DMS153 treated with DMSO at 0.1 percent for 48 hours (cell line): ENCODE measurements at regions not wholly inside any gene's neighbourhood (a gene's known extent, or its start where the extent isn't known, plus 50 kb on each side); places are given as distances from the start of the nearest gene placed in this dataset.

Experiments used
- DNase-seq: peaks from one replicate; lab custom pipeline; 2025; ENCODE audit not compliant: unreplicated experiment; lab: John Stamatoyannopoulos, UW

GRCh38 chr18:25455159-25455558 is 103.2 kb upstream of the ZNF521 start:
- no peak for DNase-seq

DNA sequence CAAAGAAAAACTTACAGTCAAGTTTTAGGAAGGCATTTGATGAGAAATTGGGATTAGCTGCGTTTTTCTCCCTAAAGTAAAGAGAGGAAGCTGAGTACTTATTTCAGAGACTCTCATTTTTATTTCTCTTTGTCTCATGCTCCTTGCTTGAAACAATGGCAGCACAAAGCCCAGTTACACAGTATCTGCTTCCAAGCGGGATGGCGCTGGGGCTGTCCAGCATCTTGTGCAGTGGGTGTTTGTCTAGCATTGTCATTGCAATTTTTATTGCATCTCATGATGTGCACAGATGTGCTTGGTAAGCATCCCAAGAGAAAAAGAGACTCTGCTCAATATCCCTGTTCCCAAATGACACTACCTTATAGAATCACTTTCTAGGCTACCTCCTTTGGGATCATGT is 102.8 kb upstream of the ZNF521 start:
- DNase-seq, result no peak

DNA sequence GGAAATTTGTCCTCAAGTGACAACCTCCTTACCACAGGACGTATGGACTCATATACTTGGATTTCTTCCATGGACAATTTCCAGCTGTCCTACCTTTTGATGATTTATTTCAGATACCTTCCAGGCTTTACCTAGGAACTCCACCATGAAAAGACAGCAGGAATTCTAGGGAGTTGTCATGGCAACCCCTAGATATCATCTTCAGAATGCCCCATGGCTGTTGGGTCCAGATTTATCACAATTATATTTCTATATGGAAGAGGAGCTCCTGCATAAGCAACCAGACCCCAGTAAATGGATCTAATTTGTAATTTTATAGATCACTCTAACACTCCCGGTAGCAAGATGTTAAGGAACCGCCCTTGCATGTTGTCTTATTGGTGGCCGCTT is 102.3 kb upstream of the ZNF521 start:
- DNase-seq, result no peak

DNA sequence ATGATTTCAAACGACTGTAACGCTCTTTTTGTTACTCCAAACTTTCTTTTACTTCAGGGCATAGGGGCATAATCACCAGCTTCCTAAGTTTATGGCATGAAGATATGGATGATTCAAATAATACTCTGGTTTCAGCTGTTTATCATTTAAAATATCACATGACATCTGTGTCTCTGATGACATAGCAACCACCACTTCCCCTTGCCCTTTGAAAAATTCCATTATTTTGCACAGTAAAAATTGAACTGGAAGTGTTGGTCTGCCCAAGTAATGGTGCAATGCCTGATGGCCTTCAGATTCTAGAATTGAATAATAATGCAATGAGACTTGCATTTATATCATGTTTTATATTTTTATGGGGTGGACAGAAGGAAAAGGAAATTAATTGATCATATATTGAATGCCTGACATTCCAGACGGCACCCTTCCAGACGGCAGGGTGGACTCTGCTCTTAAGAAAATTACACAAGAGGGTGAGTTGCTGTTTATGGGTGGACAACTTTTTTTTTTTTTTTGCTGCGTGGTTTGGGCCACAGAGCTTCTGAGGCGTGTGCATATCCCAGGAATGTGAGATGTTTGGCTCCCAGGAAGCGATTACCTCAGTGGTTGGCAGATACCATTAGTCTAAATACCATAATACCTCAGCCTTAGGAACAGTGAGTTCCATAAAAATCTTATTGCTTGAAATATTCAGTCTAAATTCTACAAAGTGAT is 101.7 kb upstream of the ZNF521 start:
- DNase-seq, result no peak

DNA sequence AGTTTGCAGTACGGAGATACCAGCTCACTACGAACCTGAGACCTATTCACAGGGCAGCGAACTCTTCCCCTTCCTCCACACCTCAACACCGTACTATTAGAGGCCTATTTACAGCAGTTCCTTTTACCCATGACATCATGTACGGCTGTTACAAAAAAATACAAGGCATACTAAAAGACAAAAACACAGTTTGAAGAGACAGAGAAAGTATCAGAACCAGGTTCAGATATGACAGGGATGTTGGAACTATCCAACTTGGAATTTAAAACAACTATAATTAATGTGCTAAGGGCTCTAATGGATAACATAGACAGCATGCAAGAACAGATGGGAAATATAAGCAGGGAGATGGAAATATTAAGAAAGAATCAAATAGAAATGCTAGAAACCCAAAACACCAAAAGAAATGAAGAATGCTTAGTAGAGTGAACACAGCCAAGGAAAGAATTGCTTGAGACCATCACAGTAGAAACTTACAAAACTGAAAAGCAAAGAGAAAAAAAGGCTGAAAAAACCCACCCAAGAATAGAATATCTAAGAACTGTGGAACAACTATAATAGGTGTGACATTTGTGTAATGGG is 99.2 kb upstream of the ZNF521 start:
- no peak for DNase-seq

DNA sequence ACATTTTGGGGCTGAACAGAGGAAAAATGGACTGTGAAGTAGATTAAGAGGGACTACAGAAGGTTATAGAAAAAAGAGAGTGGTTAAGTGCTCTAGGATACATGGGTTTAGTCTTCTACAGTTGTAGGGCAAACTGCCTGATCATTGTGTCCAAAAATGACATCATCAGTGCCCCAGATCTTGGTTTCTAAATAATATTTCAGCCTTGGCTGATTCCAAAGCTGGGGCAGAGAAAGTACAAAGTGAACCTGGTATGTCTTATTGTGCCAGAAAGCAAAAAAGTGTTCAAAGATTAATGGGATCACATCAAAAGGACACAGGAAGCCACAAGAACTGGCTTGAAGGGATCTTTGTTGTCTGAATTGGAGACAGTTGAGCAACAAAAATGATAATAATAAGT is 97.1 kb upstream of the ZNF521 start:
- DNase-seq, result no peak

DNA sequence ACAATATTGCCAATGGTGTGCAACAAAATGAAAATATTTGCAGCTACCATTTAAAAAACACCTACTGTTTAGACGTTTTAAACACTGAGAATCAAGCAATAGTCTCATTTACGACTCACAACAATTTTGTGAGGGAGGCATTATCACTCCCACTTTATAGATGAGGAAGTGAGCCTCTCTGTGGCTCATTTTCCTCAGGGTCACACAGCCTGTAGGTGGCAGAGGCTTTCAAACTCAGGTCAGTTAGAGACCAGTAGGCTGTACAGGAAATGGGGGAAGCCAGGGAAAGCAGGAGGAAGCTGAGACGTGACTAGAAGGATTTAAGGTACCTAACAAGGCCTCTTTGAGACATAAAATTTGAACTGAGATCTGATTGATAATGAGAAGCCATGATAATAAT is 95.0 kb upstream of the ZNF521 start:
- no peak for DNase-seq

DNA sequence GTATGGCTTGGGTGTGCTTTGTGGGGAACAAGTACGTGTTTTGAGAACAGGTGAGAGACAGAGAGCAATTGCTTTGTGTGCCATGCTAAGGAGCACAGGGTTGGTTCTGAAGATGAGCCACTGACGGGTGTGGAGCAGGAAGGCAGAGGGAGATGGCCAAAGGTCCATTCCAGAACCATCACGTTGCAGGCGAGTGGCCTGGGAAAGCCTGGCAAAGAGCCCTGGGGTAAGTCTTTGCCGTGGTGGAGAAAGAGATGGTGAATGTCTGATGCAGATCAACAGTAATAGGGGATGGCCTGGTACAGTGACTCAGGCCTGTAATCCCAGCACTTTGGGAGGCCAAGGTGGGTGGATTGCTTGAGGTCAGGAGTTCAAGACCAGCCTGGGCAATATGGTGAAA is 93.5 kb upstream of the ZNF521 start:
- no peak for DNase-seq

DNA sequence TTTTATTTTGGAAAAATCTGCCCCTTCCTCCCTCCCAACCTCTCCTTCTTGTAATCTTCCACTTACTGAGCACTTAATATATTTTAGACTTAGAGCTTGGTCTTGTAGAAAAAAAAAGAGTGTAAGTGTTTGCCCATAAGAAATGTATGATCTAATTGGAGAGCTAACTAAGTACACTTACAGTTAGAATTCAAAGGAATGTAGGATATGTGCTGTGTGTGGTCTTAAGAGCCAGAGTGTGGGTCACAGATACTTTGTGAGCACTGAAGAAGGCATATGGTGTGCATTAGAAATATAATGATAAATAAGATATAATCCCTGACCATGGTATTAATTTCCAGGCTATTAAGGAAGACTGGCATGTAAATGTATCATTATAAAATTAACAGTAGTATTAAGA is 91.8 kb upstream of the ZNF521 start:
- no peak for DNase-seq

GRCh38 chr18:25435149-25435782 is 83.3 kb upstream of the ZNF521 start:
- no peak for DNase-seq

- no peak for DNase-seq
Measured at GRCh38 chr18:25434745-25435144, 82.8 kb upstream of the ZNF521 start.

DNA sequence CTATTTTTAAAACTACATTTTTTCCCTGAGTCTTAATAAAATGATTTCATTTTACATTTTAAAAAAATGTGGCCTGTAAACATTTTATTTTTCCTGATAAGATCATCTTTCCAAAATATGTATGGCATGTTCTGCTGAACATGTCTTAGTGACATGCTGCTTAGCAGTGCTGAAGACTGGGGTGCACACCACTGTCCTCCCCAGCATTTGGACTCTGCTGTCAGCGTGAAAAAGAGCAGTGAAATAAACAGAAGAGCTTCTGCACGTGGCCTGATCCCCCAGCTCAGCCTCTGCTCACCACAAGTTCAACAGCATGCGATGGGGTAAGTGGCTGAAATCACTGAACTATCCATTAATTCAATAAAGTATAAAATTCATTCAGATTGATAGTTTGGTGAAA is 81.6 kb upstream of the ZNF521 start:
- no peak for DNase-seq

GRCh38 chr18:25425024-25425423 is 73.1 kb upstream of the ZNF521 start:
- no peak for DNase-seq

- DNase-seq, result no peak
Measured at GRCh38 chr18:25423760-25424159, 71.8 kb upstream of the ZNF521 start.

DNA sequence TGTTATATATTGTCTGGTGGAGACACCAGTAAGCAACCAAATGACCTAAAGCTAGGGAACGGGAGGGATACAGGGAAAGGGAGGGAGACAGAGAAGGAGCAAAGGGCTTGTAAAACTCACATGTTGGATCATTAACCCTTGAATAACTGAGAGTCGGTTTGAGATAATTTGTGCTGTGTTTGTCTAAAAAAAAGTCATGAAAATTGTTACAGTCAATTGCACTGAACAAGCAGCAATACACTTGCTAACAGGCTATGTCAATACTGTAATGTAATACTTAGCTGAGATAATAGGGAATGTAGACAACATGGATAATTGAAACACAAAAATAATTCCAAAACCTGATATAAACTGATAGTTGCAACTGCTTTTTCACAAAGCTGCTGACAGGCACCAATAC is 71.3 kb upstream of the ZNF521 start:
- DNase-seq, result no peak

DNA sequence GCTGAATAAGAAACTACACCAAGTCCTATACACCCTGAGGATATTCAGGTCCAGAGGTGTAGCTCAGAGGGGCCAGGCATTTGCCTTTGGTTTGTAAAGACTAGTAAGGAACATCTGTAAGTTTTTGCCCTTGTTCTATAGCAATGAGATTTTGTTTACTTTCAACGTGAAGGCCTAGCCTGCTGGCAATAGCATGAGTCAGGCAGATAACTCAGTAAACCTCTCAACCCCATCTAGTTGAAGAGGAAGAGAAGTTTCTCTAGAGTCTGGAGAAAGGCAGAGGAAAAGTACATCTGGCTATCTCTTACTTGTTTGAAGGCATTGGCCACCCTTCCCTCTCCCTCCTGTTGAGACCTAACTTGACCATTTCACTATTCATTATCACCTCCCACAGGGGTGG is 70.3 kb upstream of the ZNF521 start:
- DNase-seq, result no peak

- DNase-seq, result no peak
Measured at GRCh38 chr18:25420077-25420825, 68.3 kb upstream of the ZNF521 start.

- DNase-seq, result no peak
Measured at GRCh38 chr18:25416374-25416773, 64.4 kb upstream of the ZNF521 start.

DNA sequence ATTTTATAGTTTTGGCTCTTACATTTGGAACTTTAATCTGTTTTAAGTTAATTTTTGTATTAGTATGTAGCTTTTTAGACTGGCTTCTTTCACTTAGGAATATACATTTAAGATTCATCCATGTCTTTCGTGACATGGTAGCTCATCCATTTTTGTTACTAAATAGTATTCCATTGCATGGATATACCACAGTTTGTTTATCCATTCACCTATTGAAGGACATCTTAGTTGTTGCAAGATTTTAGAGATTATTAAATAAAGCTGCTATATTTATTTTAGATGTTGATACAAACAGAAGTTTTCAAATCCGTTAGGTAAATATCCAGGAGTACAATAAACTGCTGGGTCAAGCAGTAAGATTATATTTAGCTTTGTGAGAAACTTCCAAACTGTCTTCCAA is 58.0 kb upstream of the ZNF521 start:
- DNase-seq, result no peak

- DNase-seq, result no peak
Measured at GRCh38 chr18:25408293-25408692, 56.3 kb upstream of the ZNF521 start.
